ENCODE measurements at regions not wholly inside any gene's neighbourhood (a gene's known extent, or its start where the extent isn't known, plus 50 kb on each side); places are given as distances from the start of the nearest gene placed in this dataset.
"Not testable (repeated sequence)": the region's sequence is repeated elsewhere in the genome, so short reads cannot be mapped to it uniquely, and the experiment has no call there.

DNA sequence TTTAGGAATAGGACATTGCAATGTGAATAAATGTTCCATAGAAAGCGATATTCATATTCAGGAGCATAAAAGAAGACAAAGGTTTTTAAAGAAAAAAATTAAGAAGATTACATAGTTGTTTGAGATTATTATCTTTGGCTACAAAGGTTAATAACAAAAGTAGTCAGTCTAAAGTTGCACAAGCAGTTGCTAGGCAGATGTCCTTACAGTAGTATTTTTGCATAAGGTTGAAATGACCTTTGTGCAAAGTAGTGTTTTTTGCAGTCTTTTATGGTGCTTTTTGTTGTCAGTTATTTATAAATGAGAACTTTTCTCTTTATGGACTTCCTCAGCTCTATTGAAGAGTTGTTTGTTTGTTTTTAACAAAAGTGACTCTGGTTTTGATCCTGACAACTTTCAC is 447.8 kb downstream of the AMY1C start:
- H3K36me3 ChIP-seq = no peaks in the 10 kb centered on the region
- TF ChIP-seq, protein P1, sequence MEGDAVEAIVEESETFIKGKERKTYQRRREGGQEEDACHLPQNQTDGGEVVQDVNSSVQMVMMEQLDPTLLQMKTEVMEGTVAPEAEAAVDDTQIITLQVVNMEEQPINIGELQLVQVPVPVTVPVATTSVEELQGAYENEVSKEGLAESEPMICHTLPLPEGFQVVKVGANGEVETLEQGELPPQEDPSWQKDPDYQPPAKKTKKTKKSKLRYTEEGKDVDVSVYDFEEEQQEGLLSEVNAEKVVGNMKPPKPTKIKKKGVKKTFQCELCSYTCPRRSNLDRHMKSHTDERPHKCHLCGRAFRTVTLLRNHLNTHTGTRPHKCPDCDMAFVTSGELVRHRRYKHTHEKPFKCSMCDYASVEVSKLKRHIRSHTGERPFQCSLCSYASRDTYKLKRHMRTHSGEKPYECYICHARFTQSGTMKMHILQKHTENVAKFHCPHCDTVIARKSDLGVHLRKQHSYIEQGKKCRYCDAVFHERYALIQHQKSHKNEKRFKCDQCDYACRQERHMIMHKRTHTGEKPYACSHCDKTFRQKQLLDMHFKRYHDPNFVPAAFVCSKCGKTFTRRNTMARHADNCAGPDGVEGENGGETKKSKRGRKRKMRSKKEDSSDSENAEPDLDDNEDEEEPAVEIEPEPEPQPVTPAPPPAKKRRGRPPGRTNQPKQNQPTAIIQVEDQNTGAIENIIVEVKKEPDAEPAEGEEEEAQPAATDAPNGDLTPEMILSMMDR (IDR thresholded peaks at IDR 0.05; ENCODE audit: low read depth, low read length) = no peak
- no peak overlapping the region for H3K27ac ChIP-seq
- no peak overlapping the region for H3K4me3 ChIP-seq
- peaks cover 3% of the 10 kb centered on the region for H3K4me1 ChIP-seq (ENCODE audit: low read depth)
- no peaks in the 10 kb centered on the region for H3K27me3 ChIP-seq
- no peak for DNase-seq (ENCODE audit: low read depth in 1 of 2, low spot score in 1 of 2)
- no peaks in the 10 kb centered on the region for H3K9me3 ChIP-seq (ENCODE audit: low read depth)

DNA sequence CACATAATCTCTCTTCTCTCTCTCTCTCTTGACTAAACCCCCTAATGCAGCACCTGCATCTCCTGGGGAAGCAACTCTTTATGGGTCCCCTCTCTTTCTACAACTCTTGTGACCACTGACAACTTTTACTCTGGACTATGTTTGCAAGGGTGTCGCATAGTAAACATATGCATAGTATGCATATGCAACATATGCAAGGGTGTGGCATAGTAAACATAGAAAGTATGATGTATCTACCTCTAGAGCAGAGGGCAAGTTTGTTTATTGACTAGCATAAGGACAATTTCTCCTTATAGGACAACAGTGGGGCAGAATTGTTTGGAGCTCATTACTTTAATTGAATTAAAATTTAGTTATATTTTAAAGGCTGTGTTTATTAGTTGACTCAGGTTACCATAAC is 462.5 kb downstream of the AMY1C start:
- Histone ChIP-seq H3K9me3 (ENCODE audit: low read depth) (no peaks in the 10 kb centered on the region), H3K27me3 (no peaks in the 10 kb centered on the region), H3K4me3 (no peak overlapping the region), H3K27ac (no peak overlapping the region), H3K36me3 (no peaks in the 10 kb centered on the region), H3K4me1 (ENCODE audit: low read depth) (no peaks in the 10 kb centered on the region)
- TF ChIP-seq, protein P1 (IDR thresholded peaks at IDR 0.05; ENCODE audit: low read depth, low read length) = no peak
- no peak for DNase-seq (ENCODE audit: low read depth in 1 of 2, low spot score in 1 of 2)

DNA sequence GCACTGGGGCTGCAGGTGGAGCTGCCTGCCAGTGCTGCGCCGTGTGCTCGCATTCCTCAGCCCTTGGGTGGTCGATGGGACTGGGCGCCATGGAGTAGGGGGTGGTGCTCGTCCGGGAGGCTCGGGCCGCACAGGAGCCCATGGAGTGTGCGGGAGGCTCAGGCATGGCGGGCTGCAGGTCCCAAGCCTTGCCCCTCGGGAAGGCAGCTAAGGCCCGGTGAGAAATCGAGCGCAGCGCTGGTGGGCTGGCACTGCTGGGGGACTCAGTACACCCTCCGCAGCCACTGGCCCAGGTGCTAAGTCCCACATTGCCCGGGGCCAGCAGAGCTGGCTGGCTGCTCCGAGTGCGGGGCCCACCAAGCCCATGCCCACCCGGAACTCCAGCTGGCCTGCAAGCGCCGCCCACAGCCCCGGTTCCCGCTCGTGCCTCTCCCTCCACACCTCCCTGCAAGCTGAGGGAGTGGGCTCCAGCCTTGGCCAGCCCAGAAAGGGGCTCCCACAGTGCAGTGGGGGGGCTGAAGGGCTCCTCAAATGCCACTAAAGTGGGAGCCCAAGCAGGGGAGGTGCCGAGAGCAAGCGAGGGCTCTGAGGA is 467.8 kb downstream of the AMY1C start:
- H3K27ac ChIP-seq; H3K4me1 ChIP-seq (ENCODE audit: low read depth); H3K9me3 ChIP-seq (ENCODE audit: low read depth); H3K27me3 ChIP-seq; H3K4me3 ChIP-seq; DNase-seq (ENCODE audit: low read depth in 1 of 2, low spot score in 1 of 2); H3K36me3 ChIP-seq: not testable (repeated sequence)

DNA sequence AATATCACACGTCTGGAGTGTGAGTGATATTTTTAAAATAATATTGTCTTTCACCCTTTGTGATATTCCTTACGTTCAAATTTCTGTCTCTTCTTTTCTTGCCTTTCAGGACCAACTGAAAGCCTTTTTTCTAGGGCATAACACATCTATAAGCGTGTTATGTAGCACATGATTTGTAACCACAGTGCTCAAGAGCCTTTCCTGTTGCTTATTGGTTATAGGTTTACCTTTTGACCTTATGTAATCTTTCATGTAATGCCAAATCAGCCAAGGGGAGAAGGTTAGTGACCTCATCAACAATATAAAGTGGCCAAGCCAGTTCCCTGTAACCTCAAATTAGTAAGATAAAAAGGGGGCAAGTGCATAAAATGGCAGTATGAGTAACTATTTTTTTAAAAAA is 480.2 kb downstream of the AMY1C start:
- Histone ChIP-seq H3K36me3 (no peaks in the 10 kb centered on the region), H3K27me3 (no peaks in the 10 kb centered on the region), H3K4me3 (no peak overlapping the region), H3K27ac (no peak overlapping the region), H3K4me1 (ENCODE audit: low read depth) (peaks cover 42% of the 10 kb centered on the region), H3K9me3 (ENCODE audit: low read depth) (no peaks in the 10 kb centered on the region)
- TF ChIP-seq, protein P1 (IDR thresholded peaks at IDR 0.05; ENCODE audit: low read depth, low read length) = no peak
- no peak for DNase-seq (ENCODE audit: low read depth in 1 of 2, low spot score in 1 of 2)

DNA sequence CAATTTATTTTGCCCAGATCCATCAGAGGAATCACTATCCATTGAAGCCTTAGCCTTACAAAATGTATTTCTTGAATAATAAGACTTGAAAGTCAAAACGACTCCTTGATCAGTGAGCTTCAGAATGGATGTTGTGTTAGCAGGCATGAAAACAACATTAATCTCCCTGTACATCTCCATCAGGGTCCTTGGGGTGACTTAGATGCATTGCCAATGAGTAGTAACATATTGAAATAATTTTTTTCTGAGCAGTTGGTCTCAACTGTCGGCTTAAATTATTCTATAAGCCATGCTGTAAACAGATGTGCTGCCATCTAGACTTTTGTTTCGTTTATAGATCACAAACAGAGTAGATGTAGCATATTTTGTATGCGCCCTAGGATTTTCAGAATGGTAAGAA is 482.0 kb downstream of the AMY1C start:
- Histone ChIP-seq H3K36me3 (no peaks in the 10 kb centered on the region), H3K27ac (peak overlapping the region; percentile 60), H3K9me3 (ENCODE audit: low read depth) (no peaks in the 10 kb centered on the region), H3K27me3 (no peaks in the 10 kb centered on the region), H3K4me3 (no peak overlapping the region), H3K4me1 (ENCODE audit: low read depth) (peaks cover 58% of the 10 kb centered on the region)
- TF ChIP-seq, protein P1 (IDR thresholded peaks at IDR 0.05; ENCODE audit: low read depth, low read length) = no peak
- no peak for DNase-seq (ENCODE audit: low read depth in 1 of 2, low spot score in 1 of 2)

DNA sequence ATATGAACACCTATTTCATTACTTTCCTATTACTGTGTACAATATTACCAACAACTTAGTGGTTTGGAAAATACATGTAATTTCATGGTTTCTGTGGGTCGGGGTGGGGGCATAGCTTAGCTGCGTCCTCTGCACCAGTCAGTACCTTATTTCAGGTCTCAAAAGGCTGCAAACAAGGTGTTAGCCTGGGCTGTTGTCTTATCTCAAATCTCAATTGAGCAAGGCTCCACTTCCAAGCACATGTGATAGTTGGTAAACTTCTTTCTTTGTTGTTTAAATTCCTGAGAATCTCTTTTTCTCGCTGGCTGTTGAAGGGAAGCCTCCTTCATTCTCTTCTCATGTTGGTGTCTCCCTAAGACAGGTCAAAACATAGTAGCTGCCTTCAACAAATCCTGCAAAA is 485.4 kb downstream of the AMY1C start:
- no peak for DNase-seq (ENCODE audit: low read depth in 1 of 2, low spot score in 1 of 2)
- peaks cover 68% of the 10 kb centered on the region for H3K4me1 ChIP-seq (ENCODE audit: low read depth)
- no peak overlapping the region for H3K27ac ChIP-seq
- no peaks in the 10 kb centered on the region for H3K9me3 ChIP-seq (ENCODE audit: low read depth)
- H3K27me3 ChIP-seq = no peaks in the 10 kb centered on the region
- TF ChIP-seq, protein P1 (IDR thresholded peaks at IDR 0.05; ENCODE audit: low read depth, low read length) = no peak
- no peaks in the 10 kb centered on the region for H3K36me3 ChIP-seq
- H3K4me3 ChIP-seq = no peak overlapping the region

Data from cardiac muscle cell (in vitro differentiated cells and primary cell).